A673 (cell line): ENCODE measurements at regions not wholly inside any gene's neighbourhood (a gene's known extent, or its start where the extent isn't known, plus 50 kb on each side); places are given as distances from the start of the nearest gene placed in this dataset.

Experiments used
- EZH2 ChIP-seq: fragments of 200-600 bp; sonication (generic); IDR thresholded peaks from 2 replicates; pipeline ENCODE4 v1.6.1; 2017; ENCODE audit warnings: borderline replicate concordance, low read depth, mild to moderate bottlenecking, mixed read lengths, antibody characterized with exemption, low read length; ENCODE audit not compliant: poor library complexity, severe bottlenecking
- TF ChIP-seq, protein P1 (sequence below): fragments of 300-800, 200-600 bp; sonication (generic); conservative IDR thresholded peaks from 2 replicates; pipeline ENCODE4 v1.5.1; 2017; ENCODE audit warnings: low read depth, mild to moderate bottlenecking, antibody characterized with exemption, low read length, moderate library complexity, mixed read lengths

DNA sequence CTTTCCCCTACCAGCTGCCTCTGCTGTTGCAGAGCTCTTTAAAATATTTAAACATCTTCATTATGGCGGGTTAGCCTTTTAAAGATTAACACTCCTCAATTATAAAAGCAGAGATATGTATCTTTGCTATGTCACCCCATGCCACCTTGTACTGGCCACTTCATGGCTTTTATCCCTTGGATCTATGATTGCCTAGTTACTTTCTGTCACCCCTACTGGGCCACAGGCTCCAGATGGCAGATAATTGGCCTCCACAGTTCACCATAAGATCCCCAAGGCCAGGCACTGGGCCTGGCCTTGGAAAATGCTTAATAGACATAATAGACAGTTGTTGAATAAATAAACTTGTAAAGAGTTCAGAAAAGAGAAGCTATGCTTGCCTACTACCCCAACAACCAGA lies 142.0 kb upstream of the SHB start:
- TF ChIP-seq, protein P1, sequence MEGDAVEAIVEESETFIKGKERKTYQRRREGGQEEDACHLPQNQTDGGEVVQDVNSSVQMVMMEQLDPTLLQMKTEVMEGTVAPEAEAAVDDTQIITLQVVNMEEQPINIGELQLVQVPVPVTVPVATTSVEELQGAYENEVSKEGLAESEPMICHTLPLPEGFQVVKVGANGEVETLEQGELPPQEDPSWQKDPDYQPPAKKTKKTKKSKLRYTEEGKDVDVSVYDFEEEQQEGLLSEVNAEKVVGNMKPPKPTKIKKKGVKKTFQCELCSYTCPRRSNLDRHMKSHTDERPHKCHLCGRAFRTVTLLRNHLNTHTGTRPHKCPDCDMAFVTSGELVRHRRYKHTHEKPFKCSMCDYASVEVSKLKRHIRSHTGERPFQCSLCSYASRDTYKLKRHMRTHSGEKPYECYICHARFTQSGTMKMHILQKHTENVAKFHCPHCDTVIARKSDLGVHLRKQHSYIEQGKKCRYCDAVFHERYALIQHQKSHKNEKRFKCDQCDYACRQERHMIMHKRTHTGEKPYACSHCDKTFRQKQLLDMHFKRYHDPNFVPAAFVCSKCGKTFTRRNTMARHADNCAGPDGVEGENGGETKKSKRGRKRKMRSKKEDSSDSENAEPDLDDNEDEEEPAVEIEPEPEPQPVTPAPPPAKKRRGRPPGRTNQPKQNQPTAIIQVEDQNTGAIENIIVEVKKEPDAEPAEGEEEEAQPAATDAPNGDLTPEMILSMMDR = no peak
- no peak for TF ChIP-seq EZH2
